RCC 7860 (cell line): ENCODE measurements at regions not wholly inside any gene's neighbourhood (a gene's known extent, or its start where the extent isn't known, plus 50 kb on each side); places are given as distances from the start of the nearest gene placed in this dataset.

Source experiments
- DNase-seq: peaks from one replicate; pipeline ENCODE4 v3.0.0-alpha.2; 2015; ENCODE audit warnings: low spot score
- FAIRE-seq: peaks from 2 replicates; lab custom pipeline; 2012; peaks lifted over from hg19 to GRCh38; lab: Jason Lieb, UNC

DNA sequence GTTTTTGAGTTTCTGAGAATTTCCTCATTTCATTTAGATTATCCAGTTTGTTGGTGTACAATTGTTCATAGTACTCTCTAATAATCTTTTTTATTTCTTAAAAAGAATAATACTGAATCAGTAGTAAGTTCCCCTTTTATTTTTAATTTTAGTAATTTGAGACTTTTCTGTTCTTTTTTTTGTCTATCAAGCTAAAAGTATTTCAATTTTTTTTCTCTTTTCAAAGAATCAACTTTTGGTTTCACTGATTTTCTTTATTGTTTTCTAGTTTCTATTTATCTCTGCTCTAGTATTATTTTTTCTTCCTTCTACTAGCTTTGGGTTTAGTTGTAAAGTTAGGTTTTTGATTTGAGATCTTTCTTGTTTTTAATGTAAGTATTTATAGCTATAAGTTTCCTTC is 60.6 kb upstream of the ARL15 start:
- FAIRE-seq (no peak), DNase-seq (no peak)

- FAIRE-seq (no peak), DNase-seq (no peak)
Measured at GRCh38 chr5:54367844-54368243, 57.5 kb upstream of the ARL15 start.

- DNase-seq = no peak
- FAIRE-seq = no peak
Measured at GRCh38 chr5:54366707-54367106, 56.3 kb upstream of the ARL15 start.

DNA sequence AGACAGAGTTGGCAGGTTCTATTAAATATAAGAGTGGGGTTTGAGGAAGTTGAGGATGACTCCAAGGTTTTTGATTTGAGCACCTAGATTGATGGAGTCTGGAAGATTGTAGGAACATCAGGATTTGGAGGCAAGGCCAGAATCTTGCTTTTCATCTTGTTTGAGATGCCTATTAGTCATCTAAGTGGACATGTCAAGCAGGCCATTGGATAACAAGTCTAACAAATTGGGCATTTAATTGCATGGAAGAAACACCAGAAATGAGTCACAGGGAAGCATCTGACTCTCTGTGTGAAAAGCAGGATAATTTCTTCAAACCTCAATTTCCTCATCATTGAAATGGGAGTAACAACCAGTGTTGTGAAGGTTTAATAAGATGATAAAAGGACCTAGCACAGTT is 53.3 kb upstream of the ARL15 start:
- no peak for DNase-seq
- no peak for FAIRE-seq

DNA sequence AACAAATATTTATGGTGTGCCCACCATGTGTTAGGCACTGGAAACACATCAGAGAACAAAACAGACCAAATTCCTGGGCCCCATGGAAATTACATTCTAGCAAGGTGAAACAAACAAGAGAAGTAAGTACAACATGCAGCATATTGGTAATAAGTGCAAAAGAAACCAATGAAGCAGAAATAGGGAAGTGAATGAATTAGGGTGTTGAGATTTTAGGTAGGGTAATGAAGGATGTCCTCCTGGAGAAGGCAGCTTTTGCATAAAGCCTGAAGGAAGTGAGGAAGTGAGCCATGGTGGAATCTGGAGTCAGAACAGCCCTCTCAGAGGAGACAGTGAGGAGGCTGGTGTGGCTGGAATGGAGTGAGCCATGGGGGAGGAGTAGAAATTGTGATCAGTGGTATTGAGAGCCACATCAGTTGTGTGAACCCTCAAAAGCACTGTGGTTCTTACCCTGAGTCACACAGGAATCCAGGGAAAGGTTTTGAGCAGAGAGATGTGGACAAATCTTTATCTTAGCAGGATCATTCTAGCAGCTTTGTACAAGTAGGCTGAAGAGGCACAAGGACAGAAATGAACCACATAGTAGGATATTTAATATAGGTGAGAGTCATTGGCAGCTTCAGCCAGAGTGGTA is 52.7 kb upstream of the ARL15 start:
- no peak for DNase-seq
- no peak for FAIRE-seq

GRCh38 chr5:54362434-54362833 is 52.1 kb upstream of the ARL15 start:
- DNase-seq (no peak), FAIRE-seq (no peak)

- no peak for DNase-seq
- FAIRE-seq = no peak
Measured at GRCh38 chr5:54361691-54362411, 51.5 kb upstream of the ARL15 start.

- no peak for FAIRE-seq
- DNase-seq = no peak
Measured at GRCh38 chr5:54360925-54361662, 50.7 kb upstream of the ARL15 start.
